ENCODE measurements at regions not wholly inside any gene's neighbourhood (a gene's known extent, or its start where the extent isn't known, plus 50 kb on each side); places are given as distances from the start of the nearest gene placed in this dataset.

- TF ChIP-seq CTCF (conservative IDR thresholded peaks at IDR 0.05) (peak; percentile 61), EZH2 (IDR thresholded peaks at IDR 0.05; ENCODE audit: low read depth) (no peak)
Observed at GRCh38 chr4:11805842-11806241, 377.1 kb upstream of the HS3ST1 start.

Measured in PC-9 (cell line).